ENCODE measurements at regions not wholly inside any gene's neighbourhood (a gene's known extent, or its start where the extent isn't known, plus 50 kb on each side); places are given as distances from the start of the nearest gene placed in this dataset.
"Not testable (repeated sequence)": the region's sequence is repeated elsewhere in the genome, so short reads cannot be mapped to it uniquely, and the experiment has no call there.

DNA sequence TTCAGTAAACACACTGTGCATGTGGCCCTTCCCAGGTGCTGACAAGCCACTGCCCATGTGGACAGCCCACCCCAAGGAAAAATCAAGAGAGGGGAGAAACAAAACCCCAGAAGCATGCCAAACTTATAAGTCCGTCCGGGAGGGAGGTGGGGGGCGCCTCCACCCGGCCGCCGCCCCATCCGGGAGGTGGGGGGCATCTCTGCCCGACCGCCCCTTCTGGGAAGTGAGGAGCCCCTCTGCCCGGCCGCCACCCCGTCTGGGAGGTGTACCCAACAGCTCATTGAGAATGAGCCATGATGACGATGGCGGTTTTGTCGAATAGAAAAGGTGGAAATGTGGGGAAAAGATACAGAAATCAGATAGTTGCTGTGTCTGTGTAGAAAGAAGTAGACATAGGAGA is 53.8 kb upstream of the C2CD4B start:
- no peak for DNase-seq

GRCh38 chr15:62219799-62220198 is 54.7 kb upstream of the C2CD4B start:
- DNase-seq = no peak

- no peak for DNase-seq
Measured at GRCh38 chr15:62223020-62223419, 57.9 kb upstream of the C2CD4B start.

DNA sequence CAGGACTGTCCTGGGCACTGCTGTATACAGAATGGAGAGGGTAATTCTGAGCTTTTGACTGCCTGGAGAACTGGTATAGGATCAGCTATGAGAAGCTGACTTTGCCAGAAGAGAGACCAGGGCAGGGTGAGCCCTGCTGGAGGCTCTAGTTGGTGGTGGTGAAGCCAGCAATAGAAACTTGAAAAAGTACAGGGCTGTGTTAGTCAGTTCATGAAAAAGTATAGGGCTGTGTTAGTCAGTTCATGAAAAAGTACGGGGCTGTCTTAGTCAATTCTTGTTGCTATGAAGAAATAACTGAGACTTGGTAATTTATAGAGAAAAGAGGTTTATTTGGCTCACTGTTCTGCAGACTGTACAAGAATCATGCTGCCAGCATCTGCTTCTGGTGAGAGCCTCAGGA is 63.5 kb upstream of the C2CD4B start:
- DNase-seq = no peak

GRCh38 chr15:62231856-62232255 is 66.8 kb upstream of the C2CD4B start:
- no peak for DNase-seq

GRCh38 chr15:62240121-62241096 is 75.3 kb upstream of the C2CD4B start:
- DNase-seq = no peak

- no peak for DNase-seq
Measured at GRCh38 chr15:62241135-62241770, 76.2 kb upstream of the C2CD4B start.

- DNase-seq = no peak
Measured at GRCh38 chr15:62242999-62243398, 77.9 kb upstream of the C2CD4B start.

- no peak for DNase-seq
Measured at GRCh38 chr15:62244762-62245161, 79.7 kb upstream of the C2CD4B start.

GRCh38 chr15:62248277-62248984 is 83.3 kb upstream of the C2CD4B start:
- DNase-seq = no peak

- DNase-seq = no peak
Measured at GRCh38 chr15:62249501-62249900, 84.4 kb upstream of the C2CD4B start.

DNA sequence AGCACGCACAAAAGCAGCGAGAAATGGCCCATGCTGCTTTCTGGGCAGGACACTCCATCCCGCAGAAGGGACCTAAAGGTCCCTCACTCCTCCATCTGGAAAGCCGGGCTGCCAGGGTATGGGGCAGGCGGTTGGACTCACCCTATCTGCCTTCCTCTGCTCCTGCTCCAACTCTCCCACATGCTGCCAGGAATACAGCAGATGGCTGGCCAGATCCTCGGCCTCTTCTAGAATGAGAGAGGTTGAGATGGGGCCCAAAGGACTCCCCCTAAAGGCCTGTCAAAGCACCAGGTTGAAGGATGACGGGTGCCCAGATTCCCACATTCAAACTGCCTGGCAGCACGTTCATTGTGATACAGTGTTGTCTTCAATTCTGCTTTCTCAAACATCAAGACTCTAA is 85.1 kb upstream of the C2CD4B start:
- DNase-seq = no peak

GRCh38 chr15:62250978-62251377 is 85.9 kb upstream of the C2CD4B start:
- no peak for DNase-seq

- no peak for DNase-seq
Measured at GRCh38 chr15:62253294-62253693, 88.2 kb upstream of the C2CD4B start.

DNA sequence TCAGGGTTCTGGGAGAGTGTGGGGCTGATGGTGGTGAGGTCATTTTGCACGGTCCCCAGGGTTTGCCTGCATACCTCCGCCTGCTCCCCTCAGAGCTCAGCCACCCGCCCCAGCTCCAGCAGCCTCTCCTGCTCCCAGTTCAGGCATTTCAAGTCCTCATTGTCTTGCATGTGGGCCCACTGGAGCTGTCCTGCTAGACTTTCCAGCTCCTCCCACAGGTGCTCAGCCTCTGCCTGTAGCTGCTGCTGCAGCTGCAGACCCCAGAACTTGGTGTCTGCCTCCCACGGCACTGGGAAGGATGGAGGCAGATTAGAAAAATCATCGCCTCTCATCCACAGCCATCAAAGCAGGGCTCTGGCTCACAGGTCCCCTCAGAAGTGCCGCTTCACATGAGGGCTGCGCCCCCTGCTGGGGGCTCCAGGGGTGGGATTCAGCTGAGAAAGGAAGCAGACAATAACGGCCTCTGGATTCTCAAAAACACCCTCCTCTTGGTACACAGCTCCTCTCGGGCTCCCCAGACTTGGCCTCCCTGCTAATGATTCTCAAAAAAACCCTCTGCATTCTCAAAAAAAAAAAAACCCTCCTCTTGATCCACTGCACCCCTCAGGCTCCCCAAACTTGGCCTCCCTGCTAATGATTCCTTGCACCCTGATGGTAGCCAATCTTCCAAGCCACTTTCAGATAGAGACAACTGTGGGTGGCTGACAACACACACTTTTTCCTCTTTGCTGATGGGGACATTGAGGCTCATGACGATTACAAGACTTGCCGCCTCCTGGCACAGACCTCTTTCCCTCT is 89.3 kb upstream of the C2CD4B start:
- no peak for DNase-seq

- DNase-seq = not testable (repeated sequence)
Measured at GRCh38 chr15:62256430-62256829, 91.3 kb upstream of the C2CD4B start.

- no peak for DNase-seq
Measured at GRCh38 chr15:62257996-62258521, 93.0 kb upstream of the C2CD4B start.

DNA sequence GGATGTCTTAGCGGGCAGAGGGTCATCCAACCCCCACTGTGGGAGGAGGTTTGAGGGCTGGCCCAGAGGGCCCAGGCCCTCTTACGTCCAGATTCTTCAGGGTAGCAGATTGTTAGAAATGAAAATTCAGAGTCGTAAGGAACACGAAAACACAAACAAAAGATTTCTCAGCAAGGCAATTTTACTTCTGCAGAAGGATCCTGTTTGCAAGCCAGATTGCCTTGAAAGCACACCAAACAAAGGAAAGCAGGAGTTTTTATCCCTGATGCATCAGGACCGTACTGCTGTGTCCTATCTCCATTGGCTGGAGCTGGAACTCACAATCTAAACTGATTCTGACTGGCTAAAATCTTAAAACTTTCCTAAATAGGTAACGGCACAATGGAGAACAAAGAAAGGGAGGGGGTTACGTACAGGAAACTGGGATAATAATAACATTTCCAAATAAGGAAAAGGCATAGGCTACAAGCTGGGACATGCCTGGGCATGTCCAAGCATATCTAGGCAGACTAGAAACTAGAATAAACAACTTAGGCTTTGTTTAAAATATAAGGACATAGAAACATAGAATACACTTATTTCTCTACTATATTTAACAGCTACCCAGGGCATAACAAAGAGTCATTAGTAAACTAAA is 97.3 kb upstream of the C2CD4B start:
- no peak for DNase-seq

GRCh38 chr15:62264196-62264595 is 99.1 kb upstream of the C2CD4B start:
- DNase-seq = no peak

GRCh38 chr15:62269504-62269903 is 104.4 kb upstream of the C2CD4B start:
- no peak for DNase-seq

DNA sequence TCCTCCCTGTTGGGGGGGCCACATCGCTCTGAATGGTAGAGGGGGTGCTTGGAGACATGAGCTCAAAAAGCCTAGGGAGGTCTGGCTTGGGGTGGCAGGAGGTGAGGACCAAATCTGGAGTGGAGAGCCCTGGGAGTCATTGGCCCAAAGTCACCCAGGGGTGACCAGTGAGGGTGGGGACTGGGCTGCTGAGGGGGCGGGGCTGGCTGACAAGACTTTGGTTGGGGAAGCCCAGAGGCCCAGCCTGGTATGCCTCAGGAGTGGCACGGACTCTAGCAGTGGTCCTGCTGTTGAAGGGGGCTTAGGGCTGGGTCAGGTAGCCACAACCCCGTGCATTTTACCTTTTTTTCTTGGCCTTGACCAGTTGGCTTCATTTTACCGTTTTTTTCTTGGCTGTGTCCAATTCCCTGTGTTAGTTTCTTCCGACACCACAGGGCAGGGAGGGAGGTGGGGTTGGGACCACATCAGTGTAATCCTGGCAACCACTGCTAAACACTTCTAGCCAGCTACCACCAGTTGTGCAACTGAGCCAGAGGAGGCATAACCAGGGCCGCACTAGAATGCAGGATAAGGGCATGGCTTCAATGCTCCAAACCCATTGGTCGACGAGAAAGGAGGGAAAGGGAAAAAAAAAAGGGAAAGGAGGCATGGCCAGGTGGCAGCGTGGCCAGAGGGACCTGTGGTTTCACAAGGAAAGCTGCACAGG is 105.3 kb upstream of the C2CD4B start:
- no peak for DNase-seq
